Mesenchymal stem cell (in vitro differentiated cells and primary cell): ENCODE measurements at regions not wholly inside any gene's neighbourhood (a gene's known extent, or its start where the extent isn't known, plus 50 kb on each side); places are given as distances from the start of the nearest gene placed in this dataset.
A peak's percentile ranks its signal among the peaks of the same experiment; 100 is the strongest.

ENCODE experiments used
- DNase-seq: peaks from one replicate; pipeline ENCODE4 v3.0.0-alpha.2; 2013
- H2AFZ ChIP-seq: one replicate; pipeline ENCODE4 v1.6.1; 2013; ENCODE audit warnings: low read depth, mild to moderate bottlenecking, control low read depth, inconsistent platforms, low read length, moderate library complexity
- H2AK5ac ChIP-seq: 2 replicates; pipeline ENCODE4 v1.6.1; 2013; ENCODE audit warnings: low read length, moderate library complexity, mild to moderate bottlenecking, inconsistent platforms; ENCODE audit not compliant: severe bottlenecking
- H2BK120ac ChIP-seq: one replicate; pipeline ENCODE4 v1.6.1; 2013; ENCODE audit warnings: low read depth, mild to moderate bottlenecking, inconsistent platforms, low read length, moderate library complexity
- H2BK12ac ChIP-seq, 2 experiments: one replicate each; pipeline ENCODE4 v1.6.1; 2013; ENCODE audit warnings: inconsistent platforms in 2 of 2, low read length in 2 of 2, mild to moderate bottlenecking in 2 of 2, moderate library complexity in 2 of 2, control low read depth in 1 of 2
- H2BK15ac ChIP-seq: one replicate; pipeline ENCODE4 v1.6.1; 2013; ENCODE audit warnings: mild to moderate bottlenecking, low read depth, inconsistent platforms; ENCODE audit not compliant: poor library complexity, severe bottlenecking
- H2BK5ac ChIP-seq: 2 replicates; pipeline ENCODE4 v1.6.1; 2013; ENCODE audit warnings: low read depth, mild to moderate bottlenecking, low read length, control low read depth, inconsistent platforms; ENCODE audit not compliant: poor library complexity, severe bottlenecking
- H3K14ac ChIP-seq, 2 experiments: one replicate each; pipeline ENCODE4 v1.6.1; 2013; ENCODE audit warnings: inconsistent platforms in 2 of 2, low read length in 2 of 2, control low read depth in 1 of 2, mild to moderate bottlenecking in 1 of 2, moderate library complexity in 1 of 2
- H3K18ac ChIP-seq, 2 experiments: one replicate each; pipeline ENCODE4 v1.6.1; 2013; ENCODE audit warnings: inconsistent platforms in 2 of 2, low read length in 2 of 2, control low read depth in 1 of 2, low read depth in 1 of 2, mild to moderate bottlenecking in 1 of 2
- H3K23ac ChIP-seq, 2 experiments: one replicate each; pipeline ENCODE4 v1.6.1; 2013; ENCODE audit warnings: inconsistent platforms in 2 of 2, low read length in 2 of 2, mild to moderate bottlenecking in 2 of 2, moderate library complexity in 2 of 2, control low read depth in 1 of 2
- H3K27ac ChIP-seq: 2 replicates; pipeline ENCODE4 v1.5.1; 2013; ENCODE audit warnings: mild to moderate bottlenecking, moderate library complexity, low read length, control low read depth, inconsistent platforms; ENCODE audit not compliant: poor library complexity, severe bottlenecking
- H3K27me3 ChIP-seq, 2 experiments: 2 replicates each; pipeline versions ENCODE4 v1.6.1 to v1.7.0; 2013; ENCODE audit warnings: low read length in 2 of 2, mild to moderate bottlenecking in 2 of 2, moderate library complexity in 2 of 2, control low read depth in 1 of 2, inconsistent platforms in 1 of 2; ENCODE audit not compliant: control insufficient read depth in 1 of 2, insufficient read depth in 1 of 2
- H3K36me3 ChIP-seq, 2 experiments: 2 replicates each; pipeline versions ENCODE4 v1.6.1 to v1.7.0; 2013; ENCODE audit warnings: low read length in 2 of 2, control low read depth in 1 of 2, inconsistent platforms in 1 of 2, low read depth in 1 of 2, mild to moderate bottlenecking in 1 of 2; ENCODE audit not compliant: insufficient read depth in 2 of 2, control insufficient read depth in 1 of 2
- H3K4ac ChIP-seq, 2 experiments: one replicate each; pipeline ENCODE4 v1.6.1; 2013; ENCODE audit warnings: inconsistent platforms in 2 of 2, low read length in 2 of 2, mild to moderate bottlenecking in 2 of 2, moderate library complexity in 2 of 2, control low read depth in 1 of 2, low read depth in 1 of 2
- H3K4me1 ChIP-seq: 2 replicates; pipeline ENCODE4 v1.6.1; 2013; ENCODE audit warnings: low read depth, low read length, control low read depth; ENCODE audit not compliant: control insufficient read depth, insufficient read depth
- H3K4me2 ChIP-seq: 2 replicates; pipeline ENCODE4 v1.6.1; 2013; ENCODE audit warnings: low read length, mild to moderate bottlenecking, inconsistent platforms; ENCODE audit not compliant: poor library complexity, severe bottlenecking
- H3K4me3 ChIP-seq, 2 experiments: 2 replicates each; pipeline versions ENCODE4 v1.5.1 to v1.7.0; 2013; ENCODE audit warnings: low read length in 2 of 2, mild to moderate bottlenecking in 2 of 2, control low read depth in 1 of 2, low read depth in 1 of 2; ENCODE audit not compliant: insufficient read depth in 1 of 2
- H3K79me1 ChIP-seq: replicated peaks from 2 replicates; pipeline ENCODE4 v1.6.1; 2013; ENCODE audit warnings: mild to moderate bottlenecking, control low read depth, low read length, inconsistent platforms; ENCODE audit not compliant: poor library complexity, severe bottlenecking
- H3K9ac ChIP-seq: 2 replicates; pipeline ENCODE4 v1.7.0; 2013; ENCODE audit warnings: mild to moderate bottlenecking, low read length, moderate library complexity
- H3K9me3 ChIP-seq: 2 replicates; pipeline ENCODE4 v1.7.0; 2013; ENCODE audit warnings: mild to moderate bottlenecking, low read length; ENCODE audit not compliant: control insufficient read depth
- H4K8ac ChIP-seq: one replicate; pipeline ENCODE4 v1.6.1; 2013; ENCODE audit warnings: inconsistent platforms, mild to moderate bottlenecking, low read length, moderate library complexity
- H4K91ac ChIP-seq: one replicate; pipeline ENCODE4 v1.6.1; 2013; ENCODE audit warnings: mild to moderate bottlenecking, low read length, inconsistent platforms
- WGBS: methylation state at CpG from one replicate; pipeline ENCODE4 v1.1.7; 2013; ENCODE audit warnings: mixed read lengths; 5-methylcytosine and 5-hydroxymethylcytosine counted together

- no peaks in the 10 kb centered on the region for H3K27me3 ChIP-seq
- no peaks in the 10 kb centered on the region for H3K36me3 ChIP-seq
- H2BK5ac ChIP-seq: no peak overlapping the region
- no peaks in the 10 kb centered on the region for H3K79me1 ChIP-seq
- no peak overlapping the region for H2BK120ac ChIP-seq
- no peak overlapping the region for H3K18ac ChIP-seq
- H2BK12ac ChIP-seq: no peak overlapping the region
- no peak overlapping the region for H2AK5ac ChIP-seq
- 60% methylated on average over 1 of the region's 2 CpGs for WGBS
- no peak overlapping the region for H3K27ac ChIP-seq
- no peak overlapping the region for H3K9ac ChIP-seq
- H3K9me3 ChIP-seq: no peaks in the 10 kb centered on the region
- H4K8ac ChIP-seq: no peak overlapping the region
- no peak overlapping the region for H2BK15ac ChIP-seq
- H3K4ac ChIP-seq: no peak overlapping the region
- H2AFZ ChIP-seq: no peak overlapping the region
- H3K4me3 ChIP-seq: no peak overlapping the region
- no peak overlapping the region for H3K14ac ChIP-seq
- peaks cover 5% of the 10 kb centered on the region for H3K4me1 ChIP-seq
- H3K23ac ChIP-seq: no peak overlapping the region
- DNase-seq: peak; percentile 31
- H3K4me2 ChIP-seq: no peak overlapping the region
- H4K91ac ChIP-seq: no peak overlapping the region
Observed at GRCh38 chr12:25001311-25001710, 52.4 kb upstream of the BCAT1 start.
